Left hindlimb (tissue), 1 donor: ENCODE measurements at regions not wholly inside any gene's neighbourhood (a gene's known extent, or its start where the extent isn't known, plus 50 kb on each side); places are given as distances from the start of the nearest gene placed in this dataset.
"Not testable (repeated sequence)": the region's sequence is repeated elsewhere in the genome, so short reads cannot be mapped to it uniquely, and the experiment has no call there.

Experiments
- DNase-seq: peaks from one replicate; pipeline ENCODE4 v3.0.0-alpha.2; 2018

GRCh38 chr3:153036846-153037245 lies 125.2 kb upstream of the RAP2B start:
- no peak for DNase-seq

- no peak for DNase-seq
Measured at GRCh38 chr3:153038367-153038766, 123.7 kb upstream of the RAP2B start.

DNA sequence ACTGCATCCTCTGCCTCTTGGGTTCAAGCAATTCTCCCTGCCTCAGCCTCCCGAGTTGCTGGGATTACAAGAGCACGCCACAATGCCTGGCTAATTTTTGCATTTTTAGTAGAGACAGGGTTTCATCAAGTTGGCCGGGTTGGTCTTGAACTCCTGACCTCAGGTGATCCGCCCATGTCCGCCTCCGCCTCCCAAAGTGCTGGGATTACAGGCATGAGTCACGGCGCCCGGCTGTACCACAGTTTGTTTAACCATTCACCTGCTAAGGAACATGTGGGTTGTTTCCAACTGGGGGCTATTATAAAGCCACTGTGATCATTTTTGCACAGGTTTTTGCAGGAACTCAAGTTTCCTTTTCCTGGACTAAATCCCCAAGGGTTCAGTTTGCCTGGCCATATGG lies 123.2 kb upstream of the RAP2B start:
- no peak for DNase-seq

DNA sequence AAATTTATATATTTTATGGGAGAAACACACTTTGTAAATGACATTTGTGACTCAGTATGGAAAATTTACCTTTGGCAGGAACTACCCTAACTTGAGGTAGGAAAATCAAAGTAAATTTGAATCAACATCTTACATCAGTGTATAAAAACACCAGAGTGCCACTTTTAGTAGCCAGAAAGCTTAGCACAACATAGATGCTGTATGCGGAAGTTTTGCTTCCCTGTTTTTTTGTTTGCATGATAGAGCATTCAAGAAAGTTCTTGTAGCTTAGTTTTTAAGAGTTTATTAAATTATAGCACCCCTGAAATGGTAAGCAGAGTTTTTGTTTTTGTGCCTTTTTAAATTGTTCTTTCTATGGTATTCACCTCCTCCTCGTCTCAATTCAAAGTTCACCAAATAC lies 120.8 kb upstream of the RAP2B start:
- DNase-seq = no peak

- DNase-seq = no peak
Measured at GRCh38 chr3:153042088-153042487, 119.9 kb upstream of the RAP2B start.

- DNase-seq = no peak
Measured at GRCh38 chr3:153043729-153044328, 118.2 kb upstream of the RAP2B start.

DNA sequence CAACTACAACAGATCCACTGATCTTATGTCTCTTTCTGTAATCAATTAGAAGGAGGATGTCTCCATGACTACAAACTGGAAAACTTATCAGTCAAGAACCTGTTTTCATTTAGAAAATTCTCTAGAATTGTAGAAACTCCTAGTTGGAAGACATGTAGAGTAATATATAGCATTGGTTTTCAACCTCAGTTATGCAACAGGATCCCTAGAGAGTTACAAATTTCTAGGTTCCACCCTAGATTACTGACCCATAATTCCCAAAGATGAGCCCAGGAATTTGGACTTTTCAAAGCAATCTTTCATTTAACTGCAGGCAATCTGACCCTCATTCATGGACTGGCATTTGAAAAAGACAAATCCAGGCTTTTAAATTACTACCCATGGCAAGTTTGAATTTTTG lies 116.9 kb upstream of the RAP2B start:
- DNase-seq = no peak

DNA sequence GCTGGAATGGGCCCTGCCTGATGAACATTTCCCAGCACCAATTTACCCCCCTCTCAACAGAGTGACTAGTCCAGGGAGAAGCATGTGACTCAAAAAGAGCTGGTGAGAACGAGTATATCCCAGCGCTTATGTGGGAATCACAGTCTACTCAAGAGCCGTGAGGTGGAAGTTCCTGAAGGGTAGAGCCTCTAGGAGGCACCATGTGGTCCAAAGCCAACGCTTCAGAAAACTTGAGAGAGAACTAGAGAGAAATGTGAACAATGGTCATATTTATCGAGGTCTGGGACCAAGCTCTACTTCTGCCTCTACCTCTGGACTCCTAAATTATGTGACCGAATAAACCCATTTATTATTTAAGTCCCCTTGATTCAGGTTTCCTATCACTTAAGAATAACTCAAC lies 111.0 kb upstream of the RAP2B start:
- no peak for DNase-seq

GRCh38 chr3:153051427-153052095 lies 110.5 kb upstream of the RAP2B start:
- DNase-seq = no peak

GRCh38 chr3:153052096-153052460 lies 109.9 kb upstream of the RAP2B start:
- no peak for DNase-seq

GRCh38 chr3:153055217-153055616 lies 106.8 kb upstream of the RAP2B start:
- no peak for DNase-seq

DNA sequence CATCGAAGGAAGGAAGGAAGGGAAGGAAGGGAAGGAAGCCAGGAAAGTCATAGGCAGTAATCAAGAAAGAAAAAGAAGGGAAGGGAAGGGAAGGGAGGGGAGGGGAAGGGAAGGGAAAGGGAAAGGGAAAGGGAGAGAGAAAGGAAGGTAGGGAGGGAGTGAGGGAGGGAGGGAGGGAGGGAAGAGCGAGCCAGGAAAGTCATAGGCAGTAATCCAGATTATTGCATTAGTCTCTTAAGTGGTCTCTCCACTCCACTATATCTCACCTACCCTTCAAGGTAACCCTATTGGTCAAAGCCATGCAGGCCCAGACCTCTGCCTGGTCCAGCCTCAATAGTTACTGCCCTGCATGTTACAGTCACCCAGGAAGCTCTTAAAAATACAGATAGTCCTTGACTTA lies 106.2 kb upstream of the RAP2B start:
- DNase-seq = no peak

- not testable (repeated sequence) for DNase-seq
Measured at GRCh38 chr3:153058031-153058688, 103.9 kb upstream of the RAP2B start.

GRCh38 chr3:153060346-153060745 lies 101.7 kb upstream of the RAP2B start:
- DNase-seq = no peak

DNA sequence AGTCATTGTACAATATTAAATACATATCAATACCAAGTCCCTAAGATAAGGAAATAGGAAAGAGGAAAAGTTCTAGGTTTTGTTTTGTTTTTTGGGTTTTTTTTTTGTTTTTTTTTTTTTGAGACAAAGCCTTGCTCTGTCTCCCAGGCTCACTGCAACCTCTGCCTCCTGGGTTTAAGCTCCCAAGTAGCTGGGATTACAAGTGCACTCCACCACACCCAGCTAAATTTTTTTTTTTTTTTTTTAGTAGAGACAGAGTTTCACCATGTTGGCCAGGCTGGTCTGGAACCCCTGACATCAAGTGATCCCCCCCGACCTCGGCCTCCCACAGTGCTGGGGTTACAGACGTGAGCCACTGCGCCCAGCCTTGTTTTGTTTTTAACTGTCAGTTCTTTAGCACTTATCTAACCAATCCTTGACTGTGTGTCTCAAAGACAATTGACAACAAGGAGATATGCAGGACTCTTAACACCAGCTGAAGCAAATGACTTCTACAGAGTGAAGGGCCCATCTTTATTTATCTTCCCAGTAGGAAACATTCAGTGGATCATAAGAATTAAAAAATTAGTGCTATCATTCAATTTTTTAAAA lies 100.0 kb upstream of the RAP2B start:
- DNase-seq = no peak

DNA sequence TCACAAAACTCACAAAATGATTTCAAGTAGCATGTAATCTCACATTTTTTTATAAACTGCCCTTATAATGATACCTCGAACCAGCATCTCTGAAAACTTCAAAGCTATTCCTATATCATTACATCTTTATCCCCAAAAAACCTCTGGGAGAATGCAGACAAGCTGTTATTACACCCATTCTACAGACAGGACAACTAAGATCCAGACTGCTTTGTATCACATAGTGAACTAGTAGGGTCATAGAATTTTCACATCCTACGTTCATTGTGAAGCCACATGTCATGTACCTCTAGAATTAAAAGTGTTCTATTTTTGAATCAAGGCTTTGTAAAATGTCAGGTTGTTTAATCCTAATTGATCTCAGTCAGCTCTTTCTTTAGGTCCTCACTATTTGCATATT lies 98.7 kb upstream of the RAP2B start:
- DNase-seq = no peak

DNA sequence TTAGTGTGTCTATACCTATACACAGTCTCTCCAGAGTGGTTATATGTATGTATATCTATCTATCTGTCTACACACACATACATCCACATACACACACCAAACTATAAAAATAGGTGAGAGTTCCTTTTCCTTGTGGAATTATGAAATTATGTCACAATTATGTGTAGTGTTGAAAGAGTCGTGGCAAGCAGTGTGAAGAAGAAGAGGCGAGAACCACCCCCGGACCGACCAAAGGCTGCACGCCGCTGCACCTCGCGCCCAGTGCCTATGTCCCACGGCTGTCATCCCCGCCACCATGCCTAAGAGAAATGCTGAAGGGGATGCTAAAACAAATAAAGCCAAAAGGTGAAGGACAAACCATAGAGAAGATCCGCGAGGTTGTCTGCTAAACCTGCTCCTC lies 95.0 kb upstream of the RAP2B start:
- no peak for DNase-seq

DNA sequence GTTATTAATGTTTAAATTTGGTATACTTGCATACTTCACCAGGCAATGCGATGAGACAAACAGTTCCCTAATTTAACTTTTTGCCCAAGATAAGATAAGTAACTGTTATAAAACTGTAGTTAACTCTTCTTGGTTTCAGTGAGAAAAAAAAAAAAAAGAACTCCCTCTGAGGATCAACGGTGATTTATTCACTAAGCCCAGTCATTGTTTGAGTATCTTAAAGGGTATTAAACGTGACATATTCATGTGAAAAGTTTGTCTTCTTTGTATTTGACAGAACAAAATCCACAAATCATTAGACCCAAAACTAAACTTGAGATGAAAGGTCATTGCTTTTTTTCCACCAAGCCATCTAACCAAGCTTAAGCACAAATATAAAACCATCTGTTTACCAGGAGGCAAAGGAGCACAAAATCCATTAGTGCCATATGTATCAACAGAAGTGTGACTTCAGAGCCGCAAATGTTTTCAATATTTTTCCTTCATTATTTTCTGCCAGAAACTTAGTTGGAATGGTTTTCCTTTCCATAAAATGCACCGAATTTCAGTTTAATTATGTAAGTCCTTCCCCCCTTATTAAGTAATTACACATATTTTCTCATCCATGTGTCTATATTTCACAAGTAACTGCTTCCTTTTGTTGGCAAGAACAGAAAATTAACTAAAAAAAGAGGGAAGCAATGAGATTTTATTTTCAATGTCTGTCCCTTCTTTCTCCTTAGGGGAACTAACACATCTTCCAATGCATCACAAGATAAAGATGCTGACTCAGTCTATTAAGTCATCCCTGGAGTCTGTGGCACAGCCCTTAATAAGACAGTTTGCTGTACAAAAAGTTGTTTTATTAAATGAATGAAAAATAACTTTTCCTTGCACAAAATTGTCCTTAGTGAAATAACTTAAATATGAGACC lies 92.2 kb upstream of the RAP2B start:
- DNase-seq = no peak

GRCh38 chr3:153070511-153070868 lies 91.5 kb upstream of the RAP2B start:
- DNase-seq = no peak

- DNase-seq = no peak
Measured at GRCh38 chr3:153072382-153072781, 89.6 kb upstream of the RAP2B start.

GRCh38 chr3:153072856-153073255 lies 89.2 kb upstream of the RAP2B start:
- no peak for DNase-seq

DNA sequence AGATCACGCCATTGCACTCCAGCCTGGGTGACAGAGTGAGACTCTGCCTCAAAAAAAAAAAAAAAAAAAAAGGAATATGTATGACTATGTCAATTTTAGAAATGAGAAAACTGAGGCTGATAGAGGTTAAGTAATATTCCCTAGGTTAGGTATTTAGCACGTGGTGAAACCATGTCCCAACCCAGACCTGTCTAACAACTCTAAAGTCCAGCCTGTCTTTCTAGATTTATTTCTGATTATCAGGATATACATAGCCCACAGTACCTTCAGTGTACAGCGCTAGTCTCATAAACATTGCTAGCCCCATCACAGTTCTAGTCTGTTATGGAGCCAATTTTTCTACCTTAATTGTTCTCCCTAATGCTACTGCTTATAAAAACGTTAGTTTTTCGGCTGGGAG lies 88.4 kb upstream of the RAP2B start:
- no peak for DNase-seq

GRCh38 chr3:153078826-153079225 lies 83.2 kb upstream of the RAP2B start:
- DNase-seq = no peak
